SK-N-SH treated with all-trans-retinoic acid at 6 μM for 48 hours (cell line): ENCODE measurements at regions not wholly inside any gene's neighbourhood (a gene's known extent, or its start where the extent isn't known, plus 50 kb on each side); places are given as distances from the start of the nearest gene placed in this dataset.

Source experiments
- ATAC-seq: fragments of 200-7000 bp; cut with Tn5 transposase; 3 replicates; pipeline ENCODE4 v1.9.1; 2020; ENCODE audit warnings: mild to moderate bottlenecking, moderate library complexity
- ARNTL ChIP-seq: fragments of 450-650 bp; formaldehyde crosslinking; IDR thresholded peaks from 2 replicates; pipeline ENCODE4 v1.5.0; 2020; ENCODE audit warnings: low read depth, mild to moderate bottlenecking, moderate library complexity, borderline replicate concordance
- BACH2 ChIP-seq: fragments of 250-450 bp; sonication (Bioruptor Pico); IDR thresholded peaks from 2 replicates; pipeline ENCODE4 v1.9.0; 2021; ENCODE audit warnings: mild to moderate bottlenecking, borderline replicate concordance
- CSDC2 ChIP-seq: fragments of 250-450 bp; sonication (Bioruptor Pico); IDR thresholded peaks from 2 replicates; pipeline ENCODE4 v1.5.0; 2020; ENCODE audit warnings: mild to moderate bottlenecking, moderate library complexity
- GLIS3 ChIP-seq: fragments of 250-450 bp; sonication (Bioruptor Pico); IDR thresholded peaks from 2 replicates; pipeline ENCODE4 v1.5.0; 2020; ENCODE audit warnings: mild to moderate bottlenecking, moderate library complexity
- ISL1 ChIP-seq: fragments of 250-450 bp; sonication (Bioruptor Pico); IDR thresholded peaks from 2 replicates; pipeline ENCODE4 v2.1.2; 2022; ENCODE audit warnings: mild to moderate bottlenecking, moderate library complexity
- RARB ChIP-seq: fragments of 250-450 bp; sonication (Bioruptor Pico); IDR thresholded peaks from 2 replicates; pipeline ENCODE4 v1.8.0; 2021; ENCODE audit warnings: mild to moderate bottlenecking, moderate library complexity
- SNAI2 ChIP-seq: fragments of 250-450 bp; sonication (Bioruptor Pico); IDR thresholded peaks from 2 replicates; pipeline ENCODE4 v1.5.0; 2020; ENCODE audit warnings: mild to moderate bottlenecking, moderate library complexity
- TCF4 ChIP-seq: fragments of 250-450 bp; sonication (Bioruptor Pico); IDR thresholded peaks from 2 replicates; pipeline ENCODE4 v1.8.0; 2021; ENCODE audit warnings: mild to moderate bottlenecking, moderate library complexity, borderline replicate concordance
- ZC3H10 ChIP-seq: fragments of 250-450 bp; sonication (Bioruptor Pico); IDR thresholded peaks from 2 replicates; pipeline ENCODE4 v1.5.1; 2021; ENCODE audit warnings: mild to moderate bottlenecking, moderate library complexity
- ZFP3 ChIP-seq: fragments of 250-450 bp; sonication (Bioruptor Pico); IDR thresholded peaks from 2 replicates; pipeline ENCODE4 v1.5.0; 2020; ENCODE audit warnings: mild to moderate bottlenecking, moderate library complexity
- ZNF565 ChIP-seq: fragments of 450-650 bp; formaldehyde crosslinking; conservative IDR thresholded peaks from 2 replicates; pipeline ENCODE4 v1.5.0; 2020; ENCODE audit warnings: low read depth, mild to moderate bottlenecking, moderate library complexity
- ZNF70 ChIP-seq: fragments of 450-650 bp; formaldehyde crosslinking; IDR thresholded peaks from 2 replicates; pipeline ENCODE4 v1.5.0; 2020; ENCODE audit warnings: mild to moderate bottlenecking, moderate library complexity
- ZNF8 ChIP-seq: fragments of 450-650 bp; formaldehyde crosslinking; IDR thresholded peaks from 2 replicates; pipeline ENCODE4 v1.5.0; 2020; ENCODE audit warnings: mild to moderate bottlenecking, moderate library complexity
- TF ChIP-seq, protein P1 (sequence below): fragments of 250-450 bp; sonication (Bioruptor Pico); IDR thresholded peaks from 2 replicates; pipeline ENCODE4 v1.8.0; 2020; ENCODE audit warnings: mild to moderate bottlenecking, moderate library complexity, borderline replicate concordance
- TF ChIP-seq, protein P2 (sequence below): fragments of 250-450 bp; sonication (Bioruptor Pico); IDR thresholded peaks from 2 replicates; pipeline ENCODE4 v1.5.1; 2021; ENCODE audit warnings: mild to moderate bottlenecking, moderate library complexity
- TF ChIP-seq, protein P3 (sequence below): fragments of 250-450 bp; sonication (Bioruptor Pico); IDR thresholded peaks from 2 replicates; pipeline ENCODE4 v1.8.0; 2021; ENCODE audit warnings: low read depth, mild to moderate bottlenecking, moderate library complexity, borderline replicate concordance
- TF ChIP-seq, protein P4 (sequence below): fragments of 250-450 bp; sonication (Bioruptor Pico); IDR thresholded peaks from 2 replicates; pipeline ENCODE4 v1.5.0; 2020; ENCODE audit warnings: mild to moderate bottlenecking, moderate library complexity
- TF ChIP-seq, protein P5 (sequence below): fragments of 250-450 bp; sonication (Bioruptor Pico); IDR thresholded peaks from 2 replicates; pipeline ENCODE4 v1.5.1; 2020; ENCODE audit warnings: low read depth, mild to moderate bottlenecking, moderate library complexity

DNA sequence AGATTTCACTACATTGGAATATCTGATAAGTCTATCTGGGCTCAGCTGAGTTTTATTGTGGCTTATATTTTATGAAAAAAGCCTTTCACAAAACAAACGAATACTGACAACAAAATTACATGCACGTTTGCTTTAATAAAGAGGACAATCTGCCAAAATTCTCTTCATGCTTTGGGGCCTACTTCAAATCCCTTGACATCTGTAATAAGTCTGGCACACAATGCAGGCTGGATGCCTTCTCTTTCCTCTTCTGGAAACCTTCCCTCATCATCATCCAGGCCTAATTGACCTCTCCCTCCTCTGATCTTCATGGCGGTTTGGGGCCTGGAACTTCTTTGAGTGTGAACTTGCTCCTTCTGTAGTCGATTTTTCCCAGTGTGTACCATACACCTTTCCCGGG lies 70.3 kb downstream of the MAP10 start:
- TF ChIP-seq ZNF70 (no peak), ZNF565 (CRISPR knock-in tag) (no peak), TCF4 (CRISPR knock-in tag) (no peak), ARNTL (no peak), BACH2 (CRISPR knock-in tag) (no peak), GLIS3 (CRISPR knock-in tag) (no peak)
- TF ChIP-seq, protein P1, sequence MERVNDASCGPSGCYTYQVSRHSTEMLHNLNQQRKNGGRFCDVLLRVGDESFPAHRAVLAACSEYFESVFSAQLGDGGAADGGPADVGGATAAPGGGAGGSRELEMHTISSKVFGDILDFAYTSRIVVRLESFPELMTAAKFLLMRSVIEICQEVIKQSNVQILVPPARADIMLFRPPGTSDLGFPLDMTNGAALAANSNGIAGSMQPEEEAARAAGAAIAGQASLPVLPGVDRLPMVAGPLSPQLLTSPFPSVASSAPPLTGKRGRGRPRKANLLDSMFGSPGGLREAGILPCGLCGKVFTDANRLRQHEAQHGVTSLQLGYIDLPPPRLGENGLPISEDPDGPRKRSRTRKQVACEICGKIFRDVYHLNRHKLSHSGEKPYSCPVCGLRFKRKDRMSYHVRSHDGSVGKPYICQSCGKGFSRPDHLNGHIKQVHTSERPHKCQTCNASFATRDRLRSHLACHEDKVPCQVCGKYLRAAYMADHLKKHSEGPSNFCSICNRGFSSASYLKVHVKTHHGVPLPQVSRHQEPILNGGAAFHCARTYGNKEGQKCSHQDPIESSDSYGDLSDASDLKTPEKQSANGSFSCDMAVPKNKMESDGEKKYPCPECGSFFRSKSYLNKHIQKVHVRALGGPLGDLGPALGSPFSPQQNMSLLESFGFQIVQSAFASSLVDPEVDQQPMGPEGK (CRISPR knock-in tag): no peak
- TF ChIP-seq, protein P2, sequence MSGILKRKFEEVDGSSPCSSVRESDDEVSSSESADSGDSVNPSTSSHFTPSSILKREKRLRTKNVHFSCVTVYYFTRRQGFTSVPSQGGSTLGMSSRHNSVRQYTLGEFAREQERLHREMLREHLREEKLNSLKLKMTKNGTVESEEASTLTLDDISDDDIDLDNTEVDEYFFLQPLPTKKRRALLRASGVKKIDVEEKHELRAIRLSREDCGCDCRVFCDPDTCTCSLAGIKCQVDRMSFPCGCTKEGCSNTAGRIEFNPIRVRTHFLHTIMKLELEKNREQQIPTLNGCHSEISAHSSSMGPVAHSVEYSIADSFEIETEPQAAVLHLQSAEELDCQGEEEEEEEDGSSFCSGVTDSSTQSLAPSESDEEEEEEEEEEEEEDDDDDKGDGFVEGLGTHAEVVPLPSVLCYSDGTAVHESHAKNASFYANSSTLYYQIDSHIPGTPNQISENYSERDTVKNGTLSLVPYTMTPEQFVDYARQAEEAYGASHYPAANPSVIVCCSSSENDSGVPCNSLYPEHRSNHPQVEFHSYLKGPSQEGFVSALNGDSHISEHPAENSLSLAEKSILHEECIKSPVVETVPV (CRISPR knock-in tag): no peak
- TF ChIP-seq, protein P3, sequence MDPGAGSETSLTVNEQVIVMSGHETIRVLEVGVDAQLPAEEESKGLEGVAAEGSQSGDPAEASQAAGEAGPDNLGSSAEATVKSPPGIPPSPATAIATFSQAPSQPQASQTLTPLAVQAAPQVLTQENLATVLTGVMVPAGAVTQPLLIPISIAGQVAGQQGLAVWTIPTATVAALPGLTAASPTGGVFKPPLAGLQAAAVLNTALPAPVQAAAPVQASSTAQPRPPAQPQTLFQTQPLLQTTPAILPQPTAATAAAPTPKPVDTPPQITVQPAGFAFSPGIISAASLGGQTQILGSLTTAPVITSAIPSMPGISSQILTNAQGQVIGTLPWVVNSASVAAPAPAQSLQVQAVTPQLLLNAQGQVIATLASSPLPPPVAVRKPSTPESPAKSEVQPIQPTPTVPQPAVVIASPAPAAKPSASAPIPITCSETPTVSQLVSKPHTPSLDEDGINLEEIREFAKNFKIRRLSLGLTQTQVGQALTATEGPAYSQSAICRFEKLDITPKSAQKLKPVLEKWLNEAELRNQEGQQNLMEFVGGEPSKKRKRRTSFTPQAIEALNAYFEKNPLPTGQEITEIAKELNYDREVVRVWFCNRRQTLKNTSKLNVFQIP (CRISPR knock-in tag): no peak
- no peak for ATAC-seq

DNA sequence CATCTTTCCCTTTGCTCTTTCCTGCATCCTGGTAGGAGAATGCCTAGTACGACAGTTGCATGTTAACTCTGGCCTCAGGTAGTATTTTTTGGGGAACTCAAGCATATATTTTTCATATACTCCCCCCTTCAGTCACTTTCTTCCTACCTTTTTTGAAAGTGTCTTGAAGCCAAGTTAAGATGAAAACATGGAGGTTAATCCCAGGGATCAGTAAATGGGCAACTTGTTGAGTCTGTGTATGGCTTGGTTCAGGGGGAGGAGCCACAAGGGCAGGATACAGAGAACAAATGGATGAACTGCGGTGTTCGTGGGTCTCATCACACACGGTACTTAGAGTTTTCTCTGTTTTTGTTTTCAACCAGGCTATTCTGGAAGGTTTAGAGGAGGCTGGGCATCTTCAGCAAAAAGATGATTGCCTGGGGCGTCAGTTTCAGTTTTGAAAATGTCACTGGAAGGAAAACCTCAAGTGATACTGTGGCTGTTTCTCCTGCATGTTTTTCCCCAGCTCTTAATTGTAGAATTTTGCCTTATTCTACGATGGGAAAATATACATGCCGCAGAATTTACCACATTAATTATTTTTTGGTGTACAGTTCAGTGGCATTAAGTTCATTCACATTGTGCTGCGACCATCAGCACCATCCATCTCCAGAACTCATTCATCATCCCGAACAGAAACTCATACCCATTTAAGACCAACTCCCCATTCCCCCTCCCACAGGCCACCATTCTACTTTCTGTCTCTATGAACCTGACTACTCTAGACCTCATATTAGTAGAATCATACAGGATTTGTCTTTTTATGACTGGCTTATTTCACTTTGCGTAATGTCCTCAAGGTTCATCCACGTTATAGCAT lies 71.5 kb downstream of the MAP10 start:
- TF ChIP-seq ZC3H10: no peak
- no peak for TF ChIP-seq ZNF70
- TF ChIP-seq ZFP3: no peak
- TF ChIP-seq ARNTL: no peak
- TF ChIP-seq RARB (CRISPR knock-in tag): no peak
- TF ChIP-seq BACH2 (CRISPR knock-in tag): no peak
- TF ChIP-seq, protein P4, sequence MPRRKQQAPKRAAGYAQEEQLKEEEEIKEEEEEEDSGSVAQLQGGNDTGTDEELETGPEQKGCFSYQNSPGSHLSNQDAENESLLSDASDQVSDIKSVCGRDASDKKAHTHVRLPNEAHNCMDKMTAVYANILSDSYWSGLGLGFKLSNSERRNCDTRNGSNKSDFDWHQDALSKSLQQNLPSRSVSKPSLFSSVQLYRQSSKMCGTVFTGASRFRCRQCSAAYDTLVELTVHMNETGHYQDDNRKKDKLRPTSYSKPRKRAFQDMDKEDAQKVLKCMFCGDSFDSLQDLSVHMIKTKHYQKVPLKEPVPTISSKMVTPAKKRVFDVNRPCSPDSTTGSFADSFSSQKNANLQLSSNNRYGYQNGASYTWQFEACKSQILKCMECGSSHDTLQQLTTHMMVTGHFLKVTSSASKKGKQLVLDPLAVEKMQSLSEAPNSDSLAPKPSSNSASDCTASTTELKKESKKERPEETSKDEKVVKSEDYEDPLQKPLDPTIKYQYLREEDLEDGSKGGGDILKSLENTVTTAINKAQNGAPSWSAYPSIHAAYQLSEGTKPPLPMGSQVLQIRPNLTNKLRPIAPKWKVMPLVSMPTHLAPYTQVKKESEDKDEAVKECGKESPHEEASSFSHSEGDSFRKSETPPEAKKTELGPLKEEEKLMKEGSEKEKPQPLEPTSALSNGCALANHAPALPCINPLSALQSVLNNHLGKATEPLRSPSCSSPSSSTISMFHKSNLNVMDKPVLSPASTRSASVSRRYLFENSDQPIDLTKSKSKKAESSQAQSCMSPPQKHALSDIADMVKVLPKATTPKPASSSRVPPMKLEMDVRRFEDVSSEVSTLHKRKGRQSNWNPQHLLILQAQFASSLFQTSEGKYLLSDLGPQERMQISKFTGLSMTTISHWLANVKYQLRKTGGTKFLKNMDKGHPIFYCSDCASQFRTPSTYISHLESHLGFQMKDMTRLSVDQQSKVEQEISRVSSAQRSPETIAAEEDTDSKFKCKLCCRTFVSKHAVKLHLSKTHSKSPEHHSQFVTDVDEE (CRISPR knock-in tag): no peak
- TF ChIP-seq, protein P1 (CRISPR knock-in tag): no peak
- no peak for TF ChIP-seq SNAI2 (CRISPR knock-in tag)
- TF ChIP-seq, protein P3 (CRISPR knock-in tag): no peak
- TF ChIP-seq ISL1 (CRISPR knock-in tag): no peak
- no peak for TF ChIP-seq ZNF8
- TF ChIP-seq ZNF565 (CRISPR knock-in tag): no peak
- TF ChIP-seq, protein P5, sequence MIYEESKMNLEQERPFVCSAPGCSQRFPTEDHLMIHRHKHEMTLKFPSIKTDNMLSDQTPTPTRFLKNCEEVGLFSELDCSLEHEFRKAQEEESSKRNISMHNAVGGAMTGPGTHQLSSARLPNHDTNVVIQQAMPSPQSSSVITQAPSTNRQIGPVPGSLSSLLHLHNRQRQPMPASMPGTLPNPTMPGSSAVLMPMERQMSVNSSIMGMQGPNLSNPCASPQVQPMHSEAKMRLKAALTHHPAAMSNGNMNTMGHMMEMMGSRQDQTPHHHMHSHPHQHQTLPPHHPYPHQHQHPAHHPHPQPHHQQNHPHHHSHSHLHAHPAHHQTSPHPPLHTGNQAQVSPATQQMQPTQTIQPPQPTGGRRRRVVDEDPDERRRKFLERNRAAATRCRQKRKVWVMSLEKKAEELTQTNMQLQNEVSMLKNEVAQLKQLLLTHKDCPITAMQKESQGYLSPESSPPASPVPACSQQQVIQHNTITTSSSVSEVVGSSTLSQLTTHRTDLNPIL (CRISPR knock-in tag): no peak
- no peak for TF ChIP-seq CSDC2 (CRISPR knock-in tag)
- ATAC-seq: no peak
